Smooth muscle cell (in vitro differentiated cells): ENCODE measurements at regions not wholly inside any gene's neighbourhood (a gene's known extent, or its start where the extent isn't known, plus 50 kb on each side); places are given as distances from the start of the nearest gene placed in this dataset.

Experiments
- DNase-seq: peaks from one replicate; lab custom pipeline; 2025; ENCODE audit not compliant: unreplicated experiment; lab: John Stamatoyannopoulos, UW
- H2AFZ ChIP-seq: fragments of 200-600 bp; sonication (generic); 2 replicates; pipeline ENCODE4 v1.6.0; 2016; ENCODE audit warnings: antibody characterized with exemption, low read depth, mild to moderate bottlenecking
- H3F3A ChIP-seq: fragments of 200-600 bp; sonication (generic); 2 replicates; pipeline ENCODE4 v1.6.0; 2017; ENCODE audit warnings: antibody characterized with exemption, low read depth
- H3K27ac ChIP-seq: fragments of 200-600 bp; sonication (generic); 2 replicates; pipeline ENCODE4 v1.5.1; 2016; ENCODE audit warnings: low read depth, mild to moderate bottlenecking
- H3K27me3 ChIP-seq: fragments of 200-600 bp; sonication (generic); 2 replicates; pipeline ENCODE4 v1.6.1; 2016; ENCODE audit warnings: low read depth, mild to moderate bottlenecking
- H3K36me3 ChIP-seq: fragments of 200-600 bp; sonication (generic); 2 replicates; pipeline ENCODE4 v1.5.1; 2016; ENCODE audit warnings: low read depth
- H3K4me1 ChIP-seq: fragments of 200-600 bp; sonication (generic); 2 replicates; pipeline ENCODE4 v1.5.1; 2016; ENCODE audit warnings: low read depth
- H3K4me2 ChIP-seq: fragments of 200-600 bp; sonication (generic); 2 replicates; pipeline ENCODE4 v1.6.0; 2016; ENCODE audit warnings: mild to moderate bottlenecking
- H3K4me3 ChIP-seq: fragments of 200-600 bp; sonication (generic); 2 replicates; pipeline ENCODE4 v1.5.1; 2016; ENCODE audit warnings: mild to moderate bottlenecking
- H3K79me2 ChIP-seq: fragments of 200-600 bp; sonication (generic); 2 replicates; pipeline ENCODE4 v1.6.0; 2016; ENCODE audit warnings: low read depth, mild to moderate bottlenecking
- H3K9ac ChIP-seq: fragments of 200-600 bp; sonication (generic); 2 replicates; pipeline ENCODE4 v1.6.0; 2016; ENCODE audit warnings: low read depth
- H3K9me3 ChIP-seq: fragments of 200-600 bp; sonication (generic); replicated peaks from 2 replicates; pipeline ENCODE4 v1.5.1; 2016; ENCODE audit warnings: low read depth
- H4K20me1 ChIP-seq: fragments of 200-600 bp; sonication (generic); 2 replicates; pipeline ENCODE4 v1.6.0; 2016; ENCODE audit warnings: low read depth
- WGBS: methylation state at CpG from one replicate; pipeline ENCODE4 v1.1.7; 2016; ENCODE audit warnings: low lambda C conversion rate; 5-methylcytosine and 5-hydroxymethylcytosine counted together
- TF ChIP-seq, protein P1 (sequence below): fragments of 200-600 bp; sonication (generic); IDR thresholded peaks from 2 replicates; pipeline ENCODE4 v1.5.1; 2017; ENCODE audit warnings: borderline replicate concordance, mild to moderate bottlenecking, antibody characterized with exemption; ENCODE audit not compliant: insufficient read depth, poor library complexity, severe bottlenecking

DNA sequence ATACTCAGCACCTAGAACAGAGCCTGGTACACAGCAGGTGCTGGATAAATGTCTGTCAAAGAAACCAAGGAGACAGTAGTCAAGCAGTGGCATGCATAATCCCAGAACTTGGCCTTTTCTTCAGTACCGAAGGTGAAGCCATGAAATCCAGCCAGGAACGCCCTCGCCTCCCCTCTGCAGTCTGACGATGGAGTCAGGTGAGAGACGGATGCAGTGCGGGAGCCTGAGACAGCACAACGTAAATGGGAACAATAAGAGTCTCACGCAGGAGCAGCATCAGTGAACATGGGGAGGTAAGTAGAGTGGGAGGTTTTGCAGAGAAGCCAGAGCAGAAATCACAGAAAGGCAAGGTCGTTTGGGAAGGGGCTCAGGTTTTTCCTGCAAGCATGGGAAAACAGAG is 389.3 kb upstream of the MYT1L start:
- DNase-seq: no peak
- Histone ChIP-seq H3F3A (no peaks in the 10 kb centered on the region), H3K36me3 (no peaks in the 10 kb centered on the region), H3K79me2 (no peaks in the 10 kb centered on the region), H2AFZ (no peak overlapping the region), H3K9me3 (no peaks in the 10 kb centered on the region), H3K4me2 (no peak overlapping the region), H3K27ac (no peak overlapping the region), H3K9ac (no peak overlapping the region), H3K4me3 (no peak overlapping the region), H3K4me1 (no peaks in the 10 kb centered on the region), H4K20me1 (no peaks in the 10 kb centered on the region), H3K27me3 (no peaks in the 10 kb centered on the region)
- WGBS: 84% methylated on average over 9 of the region's 9 CpGs
- TF ChIP-seq, protein P1, sequence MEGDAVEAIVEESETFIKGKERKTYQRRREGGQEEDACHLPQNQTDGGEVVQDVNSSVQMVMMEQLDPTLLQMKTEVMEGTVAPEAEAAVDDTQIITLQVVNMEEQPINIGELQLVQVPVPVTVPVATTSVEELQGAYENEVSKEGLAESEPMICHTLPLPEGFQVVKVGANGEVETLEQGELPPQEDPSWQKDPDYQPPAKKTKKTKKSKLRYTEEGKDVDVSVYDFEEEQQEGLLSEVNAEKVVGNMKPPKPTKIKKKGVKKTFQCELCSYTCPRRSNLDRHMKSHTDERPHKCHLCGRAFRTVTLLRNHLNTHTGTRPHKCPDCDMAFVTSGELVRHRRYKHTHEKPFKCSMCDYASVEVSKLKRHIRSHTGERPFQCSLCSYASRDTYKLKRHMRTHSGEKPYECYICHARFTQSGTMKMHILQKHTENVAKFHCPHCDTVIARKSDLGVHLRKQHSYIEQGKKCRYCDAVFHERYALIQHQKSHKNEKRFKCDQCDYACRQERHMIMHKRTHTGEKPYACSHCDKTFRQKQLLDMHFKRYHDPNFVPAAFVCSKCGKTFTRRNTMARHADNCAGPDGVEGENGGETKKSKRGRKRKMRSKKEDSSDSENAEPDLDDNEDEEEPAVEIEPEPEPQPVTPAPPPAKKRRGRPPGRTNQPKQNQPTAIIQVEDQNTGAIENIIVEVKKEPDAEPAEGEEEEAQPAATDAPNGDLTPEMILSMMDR: no peak

DNA sequence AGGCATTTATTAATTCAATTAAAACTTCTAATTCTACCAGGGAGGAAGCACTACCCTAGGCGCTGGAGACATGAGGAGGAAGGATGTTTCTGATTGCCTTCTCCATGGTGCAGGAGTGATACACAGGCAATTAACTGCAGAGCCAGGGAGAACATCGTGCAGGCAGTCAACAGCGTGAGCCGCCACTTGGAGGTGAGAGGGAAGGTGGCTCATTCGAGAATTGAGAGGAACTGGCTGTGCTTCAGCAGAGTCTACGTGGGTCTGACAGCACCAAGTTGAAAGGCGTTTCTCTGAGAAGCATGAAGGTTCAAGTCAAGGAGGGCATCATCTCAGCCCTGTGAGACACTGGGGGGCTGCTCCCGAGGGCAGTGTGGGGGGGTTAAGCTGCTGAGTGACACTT is 388.7 kb upstream of the MYT1L start:
- H2AFZ ChIP-seq: no peak overlapping the region
- no peak overlapping the region for H3K9ac ChIP-seq
- H3K27ac ChIP-seq: no peak overlapping the region
- DNase-seq: no peak
- no peaks in the 10 kb centered on the region for H3K79me2 ChIP-seq
- H3K36me3 ChIP-seq: no peaks in the 10 kb centered on the region
- no peaks in the 10 kb centered on the region for H4K20me1 ChIP-seq
- no peaks in the 10 kb centered on the region for H3K27me3 ChIP-seq
- no peak overlapping the region for H3K4me3 ChIP-seq
- H3K9me3 ChIP-seq: no peaks in the 10 kb centered on the region
- WGBS: 83% methylated on average over 8 of the region's 8 CpGs
- H3K4me2 ChIP-seq: no peak overlapping the region
- TF ChIP-seq, protein P1: no peak
- no peaks in the 10 kb centered on the region for H3F3A ChIP-seq
- no peaks in the 10 kb centered on the region for H3K4me1 ChIP-seq

DNA sequence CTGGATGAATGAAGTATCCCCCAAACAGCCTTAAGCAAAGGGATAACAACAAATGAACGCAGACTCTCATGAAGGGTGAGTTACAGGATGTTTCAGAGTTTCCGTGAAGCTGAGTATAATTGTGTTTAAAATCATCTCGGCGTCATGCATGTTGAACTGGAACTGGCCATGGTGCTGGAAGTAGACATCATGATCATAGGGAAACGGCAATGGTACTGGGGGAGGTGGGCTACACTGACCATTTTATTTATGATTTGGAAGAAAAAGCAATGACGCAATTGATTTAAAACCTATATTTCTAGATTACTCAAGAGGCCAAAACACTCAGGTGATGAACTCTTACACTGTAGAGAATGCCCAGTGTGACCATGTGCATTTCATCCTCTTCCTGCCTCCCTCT is 387.9 kb upstream of the MYT1L start:
- TF ChIP-seq, protein P1: no peak
- 71% methylated on average over 6 of the region's 6 CpGs for WGBS
- no peaks in the 10 kb centered on the region for H3K4me1 ChIP-seq
- H3K4me2 ChIP-seq: no peak overlapping the region
- no peaks in the 10 kb centered on the region for H3K79me2 ChIP-seq
- no peak overlapping the region for H3K27ac ChIP-seq
- H3K9me3 ChIP-seq: no peaks in the 10 kb centered on the region
- no peak for DNase-seq
- no peak overlapping the region for H2AFZ ChIP-seq
- no peaks in the 10 kb centered on the region for H3F3A ChIP-seq
- H3K9ac ChIP-seq: no peak overlapping the region
- no peaks in the 10 kb centered on the region for H4K20me1 ChIP-seq
- no peak overlapping the region for H3K4me3 ChIP-seq
- H3K36me3 ChIP-seq: no peaks in the 10 kb centered on the region
- no peaks in the 10 kb centered on the region for H3K27me3 ChIP-seq

DNA sequence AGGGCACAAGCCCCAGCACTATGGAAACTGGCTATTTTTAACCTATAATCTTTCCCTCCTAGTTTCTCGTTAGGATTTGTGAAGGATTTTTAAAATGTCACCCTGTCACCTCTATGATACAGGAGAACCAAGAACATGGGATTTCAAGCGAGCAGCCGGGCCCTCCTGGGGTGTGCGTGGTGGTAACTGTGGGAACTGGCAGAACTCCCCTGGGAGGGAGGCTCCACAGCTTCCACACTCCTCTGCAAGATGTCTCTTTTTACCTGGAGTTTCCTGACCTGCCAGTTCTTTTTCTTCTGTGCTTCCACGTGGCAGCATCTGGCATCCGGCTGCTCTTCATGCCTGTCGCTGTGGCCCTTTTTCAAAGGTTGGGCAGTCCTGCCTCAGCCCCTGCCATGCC is 386.3 kb upstream of the MYT1L start:
- Histone ChIP-seq H3K4me1 (no peaks in the 10 kb centered on the region), H4K20me1 (no peaks in the 10 kb centered on the region), H3K4me3 (no peak overlapping the region), H3K27me3 (no peaks in the 10 kb centered on the region), H3K4me2 (no peak overlapping the region), H2AFZ (no peak overlapping the region), H3K9me3 (no peaks in the 10 kb centered on the region), H3K9ac (no peak overlapping the region), H3K36me3 (no peaks in the 10 kb centered on the region), H3K27ac (no peak overlapping the region), H3F3A (no peaks in the 10 kb centered on the region), H3K79me2 (no peaks in the 10 kb centered on the region)
- no peak for DNase-seq
- WGBS: 84% methylated on average over 7 of the region's 7 CpGs
- TF ChIP-seq, protein P1: no peak
